ENCODE measurements at regions not wholly inside any gene's neighbourhood (a gene's known extent, or its start where the extent isn't known, plus 50 kb on each side); places are given as distances from the start of the nearest gene placed in this dataset.

GRCh38 chr1:5571438-5571837 lies 420.8 kb downstream of the NPHP4 start:
- WGBS (ENCODE audit: insufficient coverage, insufficient replicate concordance, low lambda C conversion rate, missing lambda C conversion rate) = 11% methylated on average over 5 of the region's 5 CpGs

GRCh38 chr1:5570931-5571330 lies 421.3 kb downstream of the NPHP4 start:
- no peaks in the 10 kb centered on the region for H3K27me3 ChIP-seq (replicated peaks in 1 of 2; ENCODE audit: control insufficient read depth in 2 of 2, insufficient read depth in 2 of 2, low read length in 1 of 2)
- no peaks in the 10 kb centered on the region; the same call in 2 of the 3 replicates for H3K9me3 ChIP-seq (replicated peaks; ENCODE audit: control insufficient read depth, insufficient read depth, low read length)
- WGBS (ENCODE audit: insufficient coverage, insufficient replicate concordance, low lambda C conversion rate, missing lambda C conversion rate) = 13% methylated on average over 2 of the region's 2 CpGs
- RAD21 ChIA-PET (ENCODE audit: unreplicated experiment) = no interaction called here
- no peaks in the 10 kb centered on the region for H3K36me3 ChIP-seq (ENCODE audit: control insufficient read depth in 2 of 2, insufficient read depth in 2 of 2, low read length in 1 of 2)
- no peaks in the 10 kb centered on the region for H3K79me2 ChIP-seq (ENCODE audit: control insufficient read depth, insufficient read depth, low read length)
- no peaks in the 10 kb centered on the region for H4K20me1 ChIP-seq (ENCODE audit: control insufficient read depth, insufficient read depth)
- no peak overlapping the region for H3K27ac ChIP-seq (ENCODE audit: control insufficient read depth, insufficient read depth)
- no peak overlapping the region for H3K9ac ChIP-seq (ENCODE audit: control insufficient read depth, insufficient read depth, low read length)
- intact Hi-C loops (cut with micrococcal nuclease; ENCODE audit: unreplicated experiment) = no loop called here
- no peak overlapping the region for H2AFZ ChIP-seq (ENCODE audit: control insufficient read depth, low read depth, low read length)
- H3K4me3 ChIP-seq = no peak overlapping the region
- DNase-seq (ENCODE audit: low read depth, low spot score) (no peak), FAIRE-seq (no peak), ATAC-seq (no peak)
- no peaks in the 10 kb centered on the region for H3K4me1 ChIP-seq (ENCODE audit: control insufficient read depth, insufficient read depth, low read length)
- TF ChIP-seq ZSCAN29 (IDR thresholded peaks at IDR 0.05) (no peak), SMC3 (IDR thresholded peaks at IDR 0.05; ENCODE audit: borderline replicate concordance, low read length) (no peak), TCF12 (IDR thresholded peaks at IDR 0.05; ENCODE audit: low read depth, low read length) (no peak), HCFC1 (IDR thresholded peaks at IDR 0.05; ENCODE audit: low read length) (no peak), EED (IDR thresholded peaks at IDR 0.05; ENCODE audit: low read depth) (no peak), SREBF2 (IDR thresholded peaks at IDR 0.05; ENCODE audit: low read length) (no peak), E2F4 (IDR thresholded peaks at IDR 0.05; ENCODE audit: low read depth, low read length) (no peak), HSF1 (IDR thresholded peaks at IDR 0.05; ENCODE audit: low read depth, low read length) (no peak), WRNIP1 (IDR thresholded peaks at IDR 0.05; ENCODE audit: borderline replicate concordance, low read depth, low read length) (no peak), ZNF274 (IDR thresholded peaks at IDR 0.05; ENCODE audit: insufficient read depth, insufficient read length) (no peak), BRCA1 (IDR thresholded peaks at IDR 0.05; ENCODE audit: low read depth, low read length) (no peak), NFIC (IDR thresholded peaks at IDR 0.05; ENCODE audit: low read depth, low read length) (no peak), NFYA (IDR thresholded peaks at IDR 0.05; ENCODE audit: borderline replicate concordance, low read depth, low read length) (no peak), POLR2AphosphoS2 (IDR thresholded peaks at IDR 0.05; ENCODE audit: low read depth, low read length) (no peak), ASH2L (IDR thresholded peaks at IDR 0.05; ENCODE audit: borderline replicate concordance, low read depth) (no peak), ETV6 (conservative IDR thresholded peaks at IDR 0.05 in 1 of 2, IDR thresholded peaks at IDR 0.05 in 1 of 2; ENCODE audit: borderline replicate concordance in 1 of 2, low read depth in 1 of 2) (no peak)
- in situ Hi-C loops (cut with MboI) = no loop called here
- CTCF ChIA-PET = no interaction called here
- no peak overlapping the region for H3K4me2 ChIP-seq (ENCODE audit: control insufficient read depth, insufficient read depth)
- SMC1A ChIA-PET (ENCODE audit: uncharacterized antibody, unreplicated experiment) = no interaction called here
- BruUV-seq (replicated peaks) = no TSS peak
- POLR2A ChIA-PET = no interaction called here

More at GRCh38 chr1:5571438-5571837, 420.8 kb downstream of the NPHP4 start:
- H2AFZ ChIP-seq (ENCODE audit: control insufficient read depth, low read depth, low read length) = no peak overlapping the region
- no peak for FAIRE-seq
- CTCF ChIA-PET = no interaction called here
- POLR2A ChIA-PET = no interaction called here
- no peak for TF ChIP-seq RAD51 (IDR thresholded peaks at IDR 0.05)
- TF ChIP-seq RCOR1 (conservative IDR thresholded peaks at IDR 0.05; ENCODE audit: low read depth, low read length) = no peak
- TF ChIP-seq BCL11A (IDR thresholded peaks at IDR 0.05; ENCODE audit: low read depth, low read length) = no peak
- no peak for TF ChIP-seq MXI1 (IDR thresholded peaks at IDR 0.05; ENCODE audit: low read depth, low read length)
- TF ChIP-seq RFX5 (IDR thresholded peaks at IDR 0.05; ENCODE audit: low read depth, low read length) = no peak
- no peak for TF ChIP-seq EP300 (IDR thresholded peaks at IDR 0.05; ENCODE audit: borderline replicate concordance in 1 of 2, control insufficient read depth in 1 of 2, low read depth in 2 of 2, low read length in 2 of 2)
- SMC1A ChIA-PET (ENCODE audit: uncharacterized antibody, unreplicated experiment) = no interaction called here
- no peaks in the 10 kb centered on the region for H3K79me2 ChIP-seq (ENCODE audit: control insufficient read depth, insufficient read depth, low read length)
- no peaks in the 10 kb centered on the region for H3K4me1 ChIP-seq (ENCODE audit: control insufficient read depth, insufficient read depth, low read length)
- DNase-seq (ENCODE audit: low read depth, low spot score) = no peak
- H3K9me3 ChIP-seq (replicated peaks; ENCODE audit: control insufficient read depth, insufficient read depth, low read length) = no peaks in the 10 kb centered on the region; the same call in 2 of the 3 replicates
- intact Hi-C loops (cut with micrococcal nuclease; ENCODE audit: unreplicated experiment) (no loop called here), in situ Hi-C loops (cut with MboI) (no loop called here)
- BruUV-seq (replicated peaks) = no TSS peak
- H4K20me1 ChIP-seq (ENCODE audit: control insufficient read depth, insufficient read depth) = no peaks in the 10 kb centered on the region
- no peak overlapping the region for H3K27ac ChIP-seq (ENCODE audit: control insufficient read depth, insufficient read depth)
- H3K9ac ChIP-seq (ENCODE audit: control insufficient read depth, insufficient read depth, low read length) = no peak overlapping the region
- H3K4me2 ChIP-seq (ENCODE audit: control insufficient read depth, insufficient read depth) = no peak overlapping the region
- ATAC-seq = no peak
- no peaks in the 10 kb centered on the region for H3K36me3 ChIP-seq (ENCODE audit: control insufficient read depth in 2 of 2, insufficient read depth in 2 of 2, low read length in 1 of 2)
- no peaks in the 10 kb centered on the region for H3K27me3 ChIP-seq (replicated peaks in 1 of 2; ENCODE audit: control insufficient read depth in 2 of 2, insufficient read depth in 2 of 2, low read length in 1 of 2)
- H3K4me3 ChIP-seq = no peak overlapping the region
- RAD21 ChIA-PET (ENCODE audit: unreplicated experiment) = no interaction called here
